NCI-H2196 (cell line): ENCODE measurements at regions not wholly inside any gene's neighbourhood (a gene's known extent, or its start where the extent isn't known, plus 50 kb on each side); places are given as distances from the start of the nearest gene placed in this dataset.

Experiments
- DNase-seq: peaks from one replicate; lab custom pipeline; 2025; ENCODE audit not compliant: unreplicated experiment; lab: John Stamatoyannopoulos, UW

DNA sequence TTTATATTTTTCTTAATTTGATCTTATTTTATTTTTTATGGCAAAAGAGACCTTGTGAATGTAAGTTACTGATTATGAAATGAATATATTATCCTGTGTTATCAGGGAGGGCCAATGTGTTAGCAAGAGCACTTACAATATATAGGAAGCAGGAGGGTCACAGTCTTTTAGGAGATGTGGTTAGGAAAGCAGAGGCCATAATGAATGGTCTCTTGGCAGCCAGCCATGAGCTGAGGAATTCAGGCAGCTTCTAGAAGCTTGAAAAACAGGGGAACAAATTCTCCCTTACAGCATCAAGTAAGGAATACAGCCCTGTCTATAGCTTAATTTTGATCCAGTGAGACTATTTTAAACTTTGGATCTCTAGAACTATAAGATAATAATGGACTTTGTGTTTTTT, 2374.6 kb downstream of the PCDH9 start:
- DNase-seq, result no peak

DNA sequence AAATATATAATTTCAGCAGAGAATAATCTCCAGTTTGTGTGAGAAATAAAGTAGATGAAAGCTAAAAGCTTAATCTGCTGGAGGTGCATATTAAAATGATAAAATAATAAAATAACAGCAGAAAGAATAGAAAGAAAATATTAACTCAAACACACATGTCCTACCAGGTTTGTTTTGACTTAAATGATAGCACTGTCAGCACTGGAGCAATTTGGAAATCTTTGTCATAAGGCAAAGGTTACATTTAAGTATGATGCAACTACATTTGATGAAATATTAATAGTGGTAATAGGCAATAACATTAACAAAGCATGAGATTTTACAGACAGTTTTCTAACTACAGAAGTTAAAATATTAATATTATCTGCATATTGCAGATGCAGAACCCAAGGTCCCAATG, 2380.1 kb downstream of the PCDH9 start:
- no peak for DNase-seq

DNA sequence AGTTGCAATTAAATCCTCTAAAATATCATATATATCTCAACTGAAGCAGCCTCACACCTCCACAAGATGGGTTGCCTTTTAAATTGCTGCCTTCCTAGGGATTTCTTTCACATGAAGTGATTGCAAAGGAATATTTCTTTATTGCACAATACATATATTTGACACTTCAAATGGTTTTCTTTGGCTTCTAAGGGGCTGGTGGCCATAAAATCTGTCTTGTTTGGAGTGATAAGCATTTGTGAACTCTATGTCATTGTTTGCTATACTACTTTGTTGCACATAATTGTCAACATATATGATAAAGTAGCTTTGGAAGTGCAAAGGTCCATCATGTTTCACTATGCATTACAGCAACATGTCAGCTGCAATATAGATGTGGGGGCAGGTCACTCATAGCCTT, 2380.9 kb downstream of the PCDH9 start:
- no peak for DNase-seq

DNA sequence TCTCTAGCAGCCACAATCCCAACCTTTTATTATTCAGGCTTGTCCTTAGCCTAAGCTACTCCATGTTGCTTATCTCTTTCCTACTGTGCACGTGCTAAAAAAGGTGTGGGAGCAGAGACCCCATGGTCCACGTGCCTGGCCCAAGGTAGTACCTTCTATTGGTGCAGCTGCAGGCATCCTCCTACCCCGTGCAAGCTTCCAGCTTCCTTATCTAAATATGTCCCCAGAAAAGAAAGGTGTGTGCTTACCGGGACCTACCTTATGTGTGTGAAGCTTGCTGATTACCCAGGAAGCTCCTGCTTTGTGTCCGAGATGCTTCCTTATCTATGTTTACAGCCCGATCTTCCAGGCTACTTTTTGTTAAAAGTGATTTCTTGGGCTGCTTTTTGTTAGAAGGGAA, 2382.4 kb downstream of the PCDH9 start:
- no peak for DNase-seq

DNA sequence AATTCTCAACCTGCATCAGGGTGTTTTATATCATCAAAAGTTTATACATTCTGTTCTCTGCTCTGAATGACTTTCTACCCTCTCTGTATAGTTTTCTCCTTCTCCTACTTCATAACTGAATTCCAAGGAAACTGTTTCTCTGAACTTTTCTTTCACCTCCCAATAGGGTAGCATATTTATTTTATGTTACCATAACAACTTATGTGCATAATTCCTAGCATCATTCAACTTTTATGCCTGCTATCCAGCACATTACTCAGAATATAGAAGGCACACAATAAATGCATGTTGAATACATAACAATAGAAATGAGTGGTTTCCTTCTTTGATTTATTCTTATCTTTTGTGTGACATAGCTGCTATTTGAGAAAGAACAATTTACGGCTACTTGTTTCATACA, 2385.0 kb downstream of the PCDH9 start:
- no peak for DNase-seq

DNA sequence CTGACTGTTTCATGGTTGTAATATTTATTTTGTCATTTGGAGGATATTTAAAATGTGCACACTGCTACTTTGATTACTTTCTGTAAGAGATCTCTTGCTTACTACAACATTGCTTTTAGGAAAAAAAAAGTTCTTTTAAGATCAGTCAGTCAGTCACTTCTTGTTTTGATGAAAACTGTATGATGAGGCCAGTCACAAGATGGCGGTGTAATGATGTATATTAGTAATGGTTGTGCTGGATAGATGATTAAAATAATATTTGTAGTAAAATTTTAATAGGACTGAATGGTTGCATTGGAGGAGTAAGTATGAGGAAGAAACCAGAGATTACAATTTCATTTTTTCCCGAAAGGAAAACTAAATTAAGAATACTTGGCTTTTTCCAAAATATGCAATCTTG, 2411.1 kb downstream of the PCDH9 start:
- no peak for DNase-seq

DNA sequence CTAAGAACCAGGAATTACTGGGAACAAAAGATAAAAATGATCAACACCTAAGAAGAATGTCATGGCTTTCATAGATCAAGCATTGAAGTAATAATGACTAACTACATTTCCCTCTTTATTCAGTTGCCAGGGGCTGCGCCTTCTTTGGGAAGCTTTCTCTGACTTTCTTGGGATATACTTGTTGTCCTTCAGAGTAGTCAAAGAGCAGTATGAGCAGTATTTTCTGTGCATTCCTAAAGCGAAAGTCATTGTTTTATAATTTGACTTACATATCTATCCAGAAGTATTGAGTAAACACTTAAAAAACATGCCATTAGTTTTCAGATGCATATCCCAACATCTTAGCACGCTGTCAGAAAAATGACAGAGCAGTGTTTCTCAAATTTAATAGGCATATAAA, 2412.4 kb downstream of the PCDH9 start:
- no peak for DNase-seq

DNA sequence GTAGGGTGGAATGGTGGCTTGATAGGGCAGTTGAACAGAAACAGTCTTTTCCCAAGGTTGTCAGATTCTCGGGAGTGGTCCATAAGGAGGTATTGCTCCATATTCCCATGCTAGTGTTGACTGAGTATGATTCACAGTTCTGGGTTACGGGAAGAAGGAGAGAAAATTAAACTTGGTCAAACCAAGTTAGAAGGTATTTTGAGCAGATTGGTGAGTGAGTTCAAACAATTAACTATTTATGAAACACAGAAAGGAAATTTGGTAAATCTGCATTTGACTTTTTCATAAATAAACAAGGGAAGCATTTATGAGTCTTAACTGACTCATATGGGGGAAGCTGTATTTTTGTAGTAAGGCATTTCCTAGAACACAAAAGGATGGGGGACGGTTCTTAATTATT, 2419.4 kb downstream of the PCDH9 start:
- DNase-seq, result no peak

DNA sequence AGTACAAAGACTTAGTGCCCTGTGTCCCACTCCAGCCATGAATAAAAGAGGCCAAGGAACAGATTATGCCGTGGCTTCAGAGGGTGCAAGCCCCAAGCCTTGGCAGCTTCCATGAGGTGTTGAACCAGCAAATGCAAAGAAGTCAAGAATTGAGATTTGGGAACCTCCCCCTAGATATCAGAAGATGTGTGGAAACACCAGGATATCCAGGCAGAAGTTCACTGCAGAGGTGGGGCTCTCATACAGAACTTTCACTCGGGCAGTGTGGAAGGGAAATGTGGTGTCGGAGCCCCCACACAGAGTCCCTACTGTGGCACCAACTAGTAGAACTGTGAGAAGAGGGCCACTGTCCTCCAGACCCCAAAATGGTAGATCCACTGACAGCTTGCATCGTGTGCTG, 2421.4 kb downstream of the PCDH9 start:
- no peak for DNase-seq

DNA sequence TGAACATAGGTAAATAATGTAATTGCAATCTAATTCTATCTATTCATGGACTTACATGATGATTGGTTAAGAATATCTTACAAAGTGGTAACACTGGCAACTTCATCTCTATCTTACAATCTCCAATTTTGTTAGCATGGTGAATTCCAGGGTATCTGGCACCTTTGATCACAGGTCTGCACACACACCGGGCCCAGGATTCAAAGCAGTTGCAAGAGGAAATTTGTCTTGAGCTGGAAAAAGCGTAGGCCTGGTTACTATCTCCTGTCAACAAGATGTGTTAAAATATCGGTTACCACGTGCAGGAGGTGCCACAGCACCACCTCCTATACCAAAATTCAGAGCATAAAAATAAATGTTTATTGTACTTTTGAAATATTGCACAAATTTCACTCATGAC, 2428.4 kb downstream of the PCDH9 start:
- no peak for DNase-seq

DNA sequence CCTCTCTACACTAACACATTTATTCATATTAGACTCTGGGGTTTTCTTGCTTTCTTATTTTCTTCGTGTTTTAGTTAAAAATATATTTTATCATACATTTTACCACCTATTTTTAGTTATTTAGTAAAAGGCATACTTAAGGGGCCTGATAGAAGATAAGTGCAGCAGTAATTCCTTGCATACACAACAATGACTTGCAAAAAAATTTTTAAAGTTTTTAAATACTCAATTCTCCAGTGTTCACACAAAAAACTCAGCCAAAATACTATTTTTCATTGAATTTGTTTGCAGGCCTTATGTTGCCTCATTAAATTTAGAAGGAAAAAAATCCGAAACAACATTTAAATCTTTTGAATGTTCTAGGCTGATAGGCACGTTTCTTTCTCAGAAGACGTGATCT, 2431.7 kb downstream of the PCDH9 start:
- no peak for DNase-seq

DNA sequence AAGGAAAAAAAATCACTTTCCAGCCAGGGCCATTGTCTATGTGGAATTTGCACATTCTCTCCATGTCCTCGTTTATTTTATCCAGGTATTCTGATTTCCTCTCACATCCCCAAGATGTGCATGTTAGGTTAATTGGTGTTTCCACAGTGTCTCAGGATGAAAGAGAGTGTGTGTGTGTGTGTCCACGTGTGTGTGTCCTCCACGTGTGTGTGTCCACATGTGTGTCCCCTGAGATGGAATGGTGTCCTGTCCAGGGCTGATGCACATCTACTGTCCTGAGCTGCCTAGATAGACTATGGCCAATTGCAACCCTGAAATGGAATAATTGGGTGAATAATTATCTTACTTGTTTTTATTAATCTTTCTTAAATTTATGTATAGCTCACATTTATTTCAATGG, 2436.5 kb downstream of the PCDH9 start:
- DNase-seq, result no peak

DNA sequence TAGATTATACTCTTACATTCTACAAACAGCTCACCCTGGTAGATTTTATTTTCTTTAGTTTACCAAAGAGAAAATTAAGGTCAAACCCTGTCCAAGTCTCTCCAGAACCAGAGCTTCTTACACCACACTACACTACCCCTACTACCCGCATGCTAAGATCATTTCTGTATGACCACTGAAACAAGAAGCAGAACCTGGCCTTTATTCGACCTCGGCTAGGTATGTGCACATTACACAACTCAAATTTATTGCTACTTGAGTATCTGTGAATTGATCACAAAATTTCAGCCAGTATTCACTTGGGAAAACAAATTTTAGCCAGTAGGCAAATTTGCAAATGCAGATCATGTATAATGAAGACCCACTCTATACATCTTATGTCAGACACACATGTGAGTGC, 2437.0 kb downstream of the PCDH9 start:
- no peak for DNase-seq

DNA sequence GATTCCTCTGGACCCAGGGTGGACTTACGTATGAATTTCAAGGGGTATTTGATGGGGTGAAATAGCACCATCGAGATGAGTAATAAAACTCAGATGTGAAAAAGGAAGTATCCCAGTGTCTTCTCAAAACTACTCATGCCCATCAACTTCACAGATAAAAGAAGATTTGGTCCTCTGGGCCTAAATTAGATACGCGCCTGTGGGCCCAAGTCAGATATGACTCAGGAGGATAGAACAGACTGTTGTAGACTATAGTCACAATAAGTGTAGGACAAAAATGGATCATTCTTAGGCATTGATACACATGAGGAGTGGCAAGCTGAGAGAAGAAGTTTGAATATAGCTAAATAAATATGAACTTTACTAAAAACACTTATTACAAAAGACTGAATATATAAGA, 2438.8 kb downstream of the PCDH9 start:
- DNase-seq, result no peak

DNA sequence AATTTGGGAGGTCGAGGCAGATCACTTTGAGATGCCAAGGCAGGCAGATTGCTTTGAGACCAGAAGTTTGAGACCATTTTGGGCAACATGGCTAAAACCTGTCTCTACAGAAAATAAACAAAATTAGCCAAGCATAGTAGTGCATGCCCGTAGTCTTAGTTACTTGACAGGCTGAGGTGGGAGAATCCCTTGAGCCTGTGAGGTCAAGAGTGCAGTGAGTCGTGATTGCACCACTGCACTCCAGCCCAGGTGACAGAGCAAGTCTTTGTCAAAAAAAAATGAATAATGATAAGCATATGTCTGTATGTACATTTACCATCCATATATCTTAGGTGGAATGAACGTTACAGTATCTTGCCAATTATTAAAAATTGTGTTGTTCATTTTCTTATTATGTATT, 2447.7 kb downstream of the PCDH9 start:
- DNase-seq, result no peak

DNA sequence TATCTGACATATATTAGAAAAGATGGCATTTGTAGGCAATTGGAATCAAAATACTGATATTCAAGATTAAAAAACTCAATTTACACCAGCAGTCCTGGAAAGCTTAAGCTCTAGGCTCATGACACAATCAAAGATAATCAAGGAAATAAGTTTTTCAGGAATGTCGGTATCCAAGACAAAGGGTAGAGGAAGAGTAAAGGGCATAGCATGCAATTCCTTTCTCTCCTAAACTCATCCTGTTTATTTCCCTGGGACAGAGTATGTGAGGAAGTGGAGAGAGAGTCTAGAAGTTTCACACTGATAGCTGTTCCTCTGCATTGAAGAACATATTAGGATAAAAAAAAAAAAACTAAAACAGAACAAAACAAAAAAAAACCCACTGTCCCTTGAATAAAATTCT, 2452.1 kb downstream of the PCDH9 start:
- no peak for DNase-seq

DNA sequence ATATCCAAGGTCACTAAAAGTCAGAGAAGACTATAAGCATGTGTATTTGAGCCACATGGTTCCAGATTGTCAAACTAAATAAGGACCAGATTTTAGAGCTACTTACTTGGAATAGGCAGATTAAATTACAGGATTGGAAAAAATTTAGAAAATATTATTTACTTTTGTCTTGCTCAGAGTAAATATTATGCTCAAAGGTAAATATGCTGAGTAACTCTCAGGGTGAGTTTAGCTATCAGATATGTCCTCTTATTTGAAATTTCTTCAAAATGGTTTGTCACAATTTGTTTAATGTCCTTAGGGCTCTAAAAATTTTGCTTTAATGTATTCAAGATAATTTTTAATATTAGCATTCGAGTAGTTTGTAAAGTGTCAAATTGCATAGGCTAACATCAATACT, 2455.2 kb downstream of the PCDH9 start:
- DNase-seq, result no peak

DNA sequence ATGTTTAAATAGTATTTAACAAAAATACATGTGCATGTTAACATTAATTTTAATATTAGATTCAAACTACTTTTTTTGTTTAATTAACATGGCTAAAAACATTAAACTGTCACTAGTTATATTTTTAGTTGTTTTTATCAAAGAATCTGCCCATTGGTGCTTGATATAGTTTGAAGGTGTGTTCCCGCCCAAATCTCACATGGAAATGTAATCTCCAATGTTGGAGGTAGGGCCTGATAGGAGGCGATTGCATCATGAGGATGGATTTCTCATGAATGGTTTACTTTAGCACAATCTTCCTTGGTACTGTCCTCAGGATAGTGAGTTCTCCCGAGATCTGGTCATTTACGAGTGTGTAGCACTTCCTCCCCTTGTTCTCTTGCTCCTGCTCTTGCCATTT, 2459.4 kb downstream of the PCDH9 start:
- no peak for DNase-seq

DNA sequence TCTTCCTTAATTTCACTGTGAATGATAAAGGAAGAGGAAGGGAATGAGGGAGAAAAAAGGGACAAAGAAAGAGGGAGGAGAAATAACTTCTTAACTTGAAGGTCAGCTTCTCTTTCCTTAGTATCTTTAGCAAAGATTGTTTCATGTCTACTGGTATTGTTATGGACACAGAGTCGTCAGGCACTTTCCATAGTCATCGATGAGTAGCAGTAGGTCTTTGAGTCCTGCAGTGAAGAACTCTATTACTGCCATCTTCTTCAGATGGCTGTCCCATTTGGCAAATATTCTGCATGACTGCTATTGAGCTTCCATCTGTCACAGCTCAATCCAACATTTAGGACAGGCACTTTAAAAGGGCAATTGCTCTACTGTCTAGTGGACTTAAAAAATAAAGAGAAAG, 2463.1 kb downstream of the PCDH9 start:
- DNase-seq, result no peak

DNA sequence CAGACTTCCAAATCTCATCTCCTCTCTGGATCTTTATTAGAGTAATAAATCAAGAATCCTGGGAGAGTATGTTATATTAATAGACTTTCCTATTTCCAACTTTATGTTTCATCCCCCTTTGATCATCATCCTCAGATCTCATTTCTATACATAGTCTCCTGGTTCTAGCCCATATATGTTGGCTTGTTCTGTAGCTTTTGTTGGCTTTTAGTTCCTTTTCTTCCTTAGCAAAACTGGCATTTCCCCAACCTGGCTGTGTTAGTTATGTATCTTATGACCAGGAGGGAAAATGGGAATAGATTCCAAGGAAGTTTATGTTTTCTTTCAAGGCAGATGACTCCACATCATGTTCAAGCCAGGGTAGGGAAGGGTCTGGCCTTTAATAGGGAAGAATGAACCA, 2464.5 kb downstream of the PCDH9 start:
- DNase-seq, result no peak

DNA sequence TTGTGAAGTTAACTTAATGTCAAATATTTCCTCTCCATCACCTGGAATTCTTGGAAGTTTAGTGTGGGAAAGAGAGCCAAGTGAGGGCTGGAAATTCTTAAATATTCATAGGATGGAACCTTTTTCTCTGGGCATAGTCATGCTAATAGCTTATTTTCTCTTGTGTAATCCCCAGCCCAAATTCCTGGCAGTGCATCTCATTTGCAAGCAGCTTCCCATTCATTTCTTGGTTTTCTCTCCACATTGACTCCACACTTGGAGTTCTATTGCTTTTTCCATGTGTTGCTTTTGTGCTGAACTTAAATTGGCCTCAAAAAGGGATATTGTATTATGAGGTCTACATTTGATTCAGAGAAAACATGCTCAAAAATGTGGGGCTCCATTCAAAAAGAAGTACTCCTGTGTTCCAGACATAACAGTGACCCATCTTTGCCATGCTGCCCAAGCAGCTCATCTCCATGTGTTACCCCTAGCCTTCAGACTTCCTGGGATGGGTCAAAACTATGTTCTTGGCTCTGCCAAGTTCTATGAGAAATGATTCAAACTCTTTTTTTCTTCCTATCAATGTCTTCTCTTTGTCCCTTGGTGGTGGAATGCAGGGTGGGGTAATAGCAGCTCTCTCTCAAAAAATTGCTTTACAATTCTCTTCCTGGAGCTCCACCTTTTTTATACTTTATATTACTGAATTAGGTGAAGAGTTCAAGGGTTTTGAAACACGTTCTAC, 2471.5 kb downstream of the PCDH9 start:
- no peak for DNase-seq

DNA sequence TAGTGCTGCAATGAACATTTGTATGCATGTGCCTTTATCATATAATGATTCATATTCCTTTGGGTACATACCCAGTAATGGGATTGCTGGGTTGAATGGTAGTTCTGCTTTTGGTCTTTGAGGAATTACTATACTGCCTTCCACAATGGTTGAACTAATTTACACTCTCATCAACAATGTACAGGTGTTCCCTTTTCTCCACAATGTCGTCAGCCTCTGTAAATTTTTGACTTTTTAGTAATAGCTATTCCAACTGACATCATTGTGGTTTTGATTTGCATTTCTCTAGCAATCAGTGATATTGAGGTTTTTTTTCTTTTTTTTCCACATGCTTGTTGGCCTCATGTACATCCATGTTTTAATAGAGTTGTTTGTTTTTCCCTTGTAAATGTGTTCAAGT, 2473.5 kb downstream of the PCDH9 start:
- no peak for DNase-seq

DNA sequence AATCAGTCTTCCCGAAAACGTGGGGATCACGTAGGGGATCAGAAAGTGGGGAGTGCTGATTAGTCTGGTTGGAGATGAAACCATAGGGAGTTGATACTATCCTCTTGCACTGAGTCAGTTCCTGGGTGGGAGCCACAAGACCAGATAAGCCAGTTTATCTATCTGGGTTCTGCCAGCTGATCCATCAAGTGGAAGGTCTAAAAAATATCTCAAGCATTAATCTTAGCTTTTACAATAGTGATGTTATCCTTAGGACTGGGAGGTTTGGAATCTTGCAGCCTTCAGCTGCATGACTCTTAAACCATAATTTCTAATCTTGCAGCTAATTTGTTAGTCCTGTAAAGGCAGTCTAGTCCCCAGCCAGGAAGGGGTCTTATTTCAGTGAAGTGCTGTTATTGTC, 2474.2 kb downstream of the PCDH9 start:
- no peak for DNase-seq
